ENCODE measurements at regions not wholly inside any gene's neighbourhood (a gene's known extent, or its start where the extent isn't known, plus 50 kb on each side); places are given as distances from the start of the nearest gene placed in this dataset.

- H3K9me3 Mint-ChIP-seq: no peaks in the 10 kb centered on the region
- Histone ChIP-seq H3K27ac (ENCODE audit: insufficient read length, low read depth, low read length) (no peak overlapping the region), H2BK12ac (ENCODE audit: insufficient read length, low read depth, low read length) (no peak overlapping the region), H3K27me3 (ENCODE audit: insufficient read depth, low read length) (no peaks in the 10 kb centered on the region), H2AFZ (ENCODE audit: low read length) (no peak overlapping the region), H3K79me1 (ENCODE audit: insufficient read depth, low read depth, low read length, poor library complexity, severe bottlenecking) (no peaks in the 10 kb centered on the region), H3K56ac (ENCODE audit: insufficient read length, low read depth, low read length) (no peak overlapping the region), H2BK5ac (ENCODE audit: insufficient read length, low read length) (no peak overlapping the region), H3K4me1 (ENCODE audit: insufficient read depth, low read length) (no peaks in the 10 kb centered on the region), H2BK20ac (ENCODE audit: low read depth, low read length, poor library complexity, severe bottlenecking) (no peak overlapping the region), H4K20me1 (ENCODE audit: control insufficient read depth, insufficient read depth, insufficient read length) (no peaks in the 10 kb centered on the region), H2BK15ac (ENCODE audit: low read depth, low read length) (no peak overlapping the region), H2BK120ac (ENCODE audit: low read depth, low read length, poor library complexity, severe bottlenecking) (no peak overlapping the region), H2AK5ac (ENCODE audit: insufficient read length, low read length) (no peak overlapping the region), H3K4me2 (ENCODE audit: insufficient read depth, insufficient read length, low read length) (no peak overlapping the region), H3K18ac (ENCODE audit: insufficient read length, low read depth, low read length) (no peak overlapping the region), H4K91ac (ENCODE audit: insufficient read length, low read depth, low read length) (no peak overlapping the region), H4K5ac (ENCODE audit: insufficient read length, low read depth, low read length) (no peak overlapping the region), H3K23ac (ENCODE audit: insufficient read length, low read depth, low read length) (no peak overlapping the region), H3K9me3 (ENCODE audit: control insufficient read depth, low read depth, low read length) (no peaks in the 10 kb centered on the region), H3K14ac (ENCODE audit: insufficient read depth, low read length) (no peak overlapping the region), H3K79me2 (ENCODE audit: insufficient read depth, low read length) (no peaks in the 10 kb centered on the region), H3K23me2 (ENCODE audit: insufficient read length, low read depth, low read length, poor library complexity, severe bottlenecking) (no peaks in the 10 kb centered on the region), H3T11ph (ENCODE audit: low read length) (no peak overlapping the region), H3K4ac (ENCODE audit: low read depth, low read length) (no peak overlapping the region), H4K8ac (replicated peaks; ENCODE audit: insufficient read length, low read depth, low read length) (no peak overlapping the region), H3K9ac (ENCODE audit: extremely low read depth, insufficient read length, low read length) (no peak overlapping the region)
- H3K4me1 Mint-ChIP-seq: no peaks in the 10 kb centered on the region
- no peak for DNase-seq
- no peak overlapping the region for H3K27ac Mint-ChIP-seq
- no peaks in the 10 kb centered on the region for H3K27me3 Mint-ChIP-seq (ENCODE audit: low read depth)
- H3K36me3 Mint-ChIP-seq (ENCODE audit: insufficient read depth in 1 of 3, low read depth in 3 of 3): peaks cover 0 to 5% (median 1%) of the 10 kb centered on the region in 3 experiments; a peak in 3 of 7 replicates
- WGBS (ENCODE audit: extremely low coverage, insufficient read length, low lambda C conversion rate): no CpG with 5 or more reads among the region's 1 CpG
- no peak overlapping the region for H3K4me3 Mint-ChIP-seq
- TF ChIP-seq CTCF (conservative IDR thresholded peaks at IDR 0.05): no peak
Observed at GRCh38 chr4:122328893-122329292, 49.9 kb upstream of the ADAD1 start.

All from H9 (cell line).